K562 (cell line): ENCODE measurements at regions not wholly inside any gene's neighbourhood (a gene's known extent, or its start where the extent isn't known, plus 50 kb on each side); places are given as distances from the start of the nearest gene placed in this dataset.

ENCODE experiments used
- ATAC-seq: fragments of 200-7000 bp; cut with Tn5 transposase; 3 replicates; pipeline ENCODE4 v1.9.1; 2020; ENCODE audit warnings: moderate library complexity
- BruUV-seq: library from RNA; stranded (reverse); fragments of 400-500 nt; replicated peaks from 2 replicates; lab custom pipeline; 2021; lab: Mats Ljungman, UMichigan
- CTCF ChIA-PET: fragments of 300-600 bp; formaldehyde crosslinking; extraction: SDS; loops from one replicate; lab custom pipeline; 2021; ENCODE audit warnings: low intra/inter-chr PET ratio; lab: Yijun Ruan, JAX
- POLR2A ChIA-PET: fragments of 300-600, 350-650 bp; sonication (Branson Sonifier 250); formaldehyde crosslinking; extraction: SDS; loops from one replicate; lab custom pipeline; 2021; ENCODE audit warnings: antibody characterized with exemption, inconsistent platforms; lab: Yijun Ruan, JAX
- DNase-seq, 4 experiments: peaks; one replicate each; pipeline versions ENCODE4 v3.0.0 to v3.0.0-alpha.2; 2011 to 2018; ENCODE audit warnings: low spot score in 3 of 4, mixed read lengths in 3 of 4; ENCODE audit errors: extremely low read depth in 1 of 4
- FAIRE-seq: peaks from 2 replicates; lab custom pipeline; 2011; peaks lifted over from hg19 to GRCh38; lab: Jason Lieb, UNC
- H2AFZ ChIP-seq: 2 replicates; pipeline ENCODE4 v1.6.0; 2011; ENCODE audit warnings: low read depth, low read length, control low read depth, inconsistent platforms
- H3K27ac ChIP-seq: fragments of 200-600 bp; 3 replicates; pipeline ENCODE4 v1.8.0; 2011; ENCODE audit warnings: low read depth, mild to moderate bottlenecking, control low read depth, inconsistent platforms, low read length, moderate library complexity, mixed read lengths; ENCODE audit errors: extremely low read depth
- H3K27me3 ChIP-seq, 2 experiments: fragments of 300-600 bp in 1 of 2; 2 replicates in 1 of 2; 3 replicates in 1 of 2; pipeline versions ENCODE4 v1.6.0 to v1.8.0; 2011; ENCODE audit warnings: inconsistent platforms in 2 of 2, low read length in 2 of 2, mild to moderate bottlenecking in 1 of 2, mixed read lengths in 1 of 2, moderate library complexity in 1 of 2; ENCODE audit not compliant: control insufficient read depth in 2 of 2, insufficient read depth in 2 of 2
- H3K36me3 ChIP-seq: fragments of 300-600 bp; 3 replicates; pipeline ENCODE4 v1.8.0; 2011; ENCODE audit warnings: mild to moderate bottlenecking, low read length, inconsistent platforms; ENCODE audit not compliant: control insufficient read depth, insufficient read depth
- H3K4me1 ChIP-seq, 2 experiments: fragments of 200-600 bp in 1 of 2; replicated peaks in 1 of 2; 2 replicates in 1 of 2; 3 replicates in 1 of 2; pipeline versions ENCODE4 v1.5.1 to v1.8.0; 2011; ENCODE audit warnings: inconsistent platforms in 2 of 2, low read length in 2 of 2, mild to moderate bottlenecking in 1 of 2, mixed read lengths in 1 of 2, moderate library complexity in 1 of 2; ENCODE audit not compliant: control insufficient read depth in 2 of 2, insufficient read depth in 2 of 2
- H3K4me2 ChIP-seq: 2 replicates; pipeline ENCODE4 v1.6.1; 2011; ENCODE audit warnings: low read length, control low read depth, inconsistent platforms, mixed read lengths; ENCODE audit not compliant: insufficient read depth
- H3K4me3 ChIP-seq: fragments of 200-600 bp; sonication (generic), shearing (Covaris generic); 2 replicates; pipeline ENCODE4 v1.5.1; 2016; ENCODE audit warnings: control low read depth, inconsistent platforms
- H3K79me2 ChIP-seq: fragments of 200-600 bp; 3 replicates; pipeline ENCODE4 v1.8.0; 2011; ENCODE audit warnings: low read length, inconsistent platforms; ENCODE audit not compliant: control insufficient read depth, insufficient read depth
- H3K9ac ChIP-seq, 2 experiments: 2 replicates each; pipeline versions ENCODE4 v1.6.0 to v1.6.1; 2011; ENCODE audit warnings: low read depth in 2 of 2, low read length in 2 of 2, control low read depth in 1 of 2, inconsistent platforms in 1 of 2, mild to moderate bottlenecking in 1 of 2, mixed read lengths in 1 of 2; ENCODE audit not compliant: insufficient read depth in 1 of 2
- H3K9me1 ChIP-seq: one replicate; pipeline ENCODE4 v1.6.0; 2011; ENCODE audit warnings: inconsistent platforms, mild to moderate bottlenecking, low read length, moderate library complexity; ENCODE audit not compliant: control insufficient read depth, insufficient read depth
- H3K9me3 ChIP-seq: replicated peaks from 2 replicates; pipeline ENCODE4 v1.5.1; 2011; ENCODE audit warnings: low read depth, low read length, inconsistent platforms; ENCODE audit not compliant: control insufficient read depth, insufficient read depth
- H4K20me1 ChIP-seq: replicated peaks from 2 replicates; pipeline ENCODE4 v1.6.1; 2011; ENCODE audit warnings: low read length, inconsistent platforms, mixed read lengths; ENCODE audit not compliant: control insufficient read depth, insufficient read depth
- KLF1 ChIP-seq: fragments of 450-650 bp; IDR thresholded peaks from 2 replicates; pipeline ENCODE4 v1.6.1; 2016; ENCODE audit warnings: missing genetic modification characterization, missing compliant biosample characterization
- RERE ChIP-seq: sonication (generic); formaldehyde crosslinking; IDR thresholded peaks from 2 replicates; pipeline ENCODE4 v1.8.0; 2023; ENCODE audit warnings: missing genetic modification reagents, mild to moderate bottlenecking, borderline replicate concordance
- ZBTB7A ChIP-seq: IDR thresholded peaks from 2 replicates; pipeline ENCODE4 v1.6.1; 2011; ENCODE audit warnings: low read depth, mild to moderate bottlenecking, low read length, moderate library complexity, borderline replicate concordance; ENCODE audit not compliant: control insufficient read depth
- ZHX1 ChIP-seq: fragments of 150-350 bp; conservative IDR thresholded peaks from 2 replicates; pipeline ENCODE4 v1.6.1; 2014; ENCODE audit warnings: low read length
- WGBS: fragments of 100-300 bp; shearing (Covaris generic); methylation state at CpG from one replicate; pipeline ENCODE4 v1.1.6; 2016; ENCODE audit warnings: low coverage, mixed read lengths; ENCODE audit not compliant: insufficient coverage; ENCODE audit errors: missing lambda C conversion rate; 5-methylcytosine and 5-hydroxymethylcytosine counted together
- in situ Hi-C: fragments of 300-500 bp; cut with MboI; formaldehyde crosslinking; loops from 4 replicates; pipeline ENCODE4 v1.15.0; 2018; ENCODE audit warnings: inconsistent platforms, mixed read lengths
- intact Hi-C: fragments of 100-400 bp; cut with micrococcal nuclease; formaldehyde crosslinking; loops from 2 replicates; pipeline ENCODE4 v1.14.2; 2022

- TF ChIP-seq ZHX1 (no peak), ZBTB7A (no peak)
Measured at GRCh38 chr3:116601206-116601605, 108.4 kb upstream of the TUSC7 start (continued).

- H2AFZ ChIP-seq: no peak overlapping the region
- H3K27me3 ChIP-seq: no peaks in the 10 kb centered on the region
- 3% methylated on average over 5 of the region's 5 CpGs for WGBS
- ATAC-seq (no peak), DNase-seq (no peak), FAIRE-seq (no peak)
- no TSS peak for BruUV-seq
- no peak overlapping the region for H3K27ac ChIP-seq
- H3K4me3 ChIP-seq: no peak overlapping the region
- no peak overlapping the region for H3K9ac ChIP-seq
- H3K36me3 ChIP-seq: no peaks in the 10 kb centered on the region
- H3K9me1 ChIP-seq: no peaks in the 10 kb centered on the region
- no peak overlapping the region for H3K4me2 ChIP-seq
- no peaks in the 10 kb centered on the region for H3K79me2 ChIP-seq
- H3K4me1 ChIP-seq: no peaks in the 10 kb centered on the region
- POLR2A ChIA-PET: no interaction called here
- CTCF ChIA-PET: no interaction called here
- in situ Hi-C loops: no loop called here
- H3K9me3 ChIP-seq: no peaks in the 10 kb centered on the region
- TF ChIP-seq KLF1 (tag) (no peak), RERE (CRISPR knock-in tag) (no peak)
- TF ChIP-seq, all 486 proteins: peak for 0
- intact Hi-C loops: no loop called here
- H4K20me1 ChIP-seq: no peaks in the 10 kb centered on the region
Measured at GRCh38 chr3:116607205-116607604, 102.4 kb upstream of the TUSC7 start.
